HepG2 (cell line): ENCODE measurements at regions not wholly inside any gene's neighbourhood (a gene's known extent, or its start where the extent isn't known, plus 50 kb on each side); places are given as distances from the start of the nearest gene placed in this dataset.

Source experiments
- CREB1 ChIP-seq, 2 experiments: fragments of 450-650 bp in 1 of 2; IDR thresholded peaks; 2 replicates each; pipeline ENCODE4 v1.6.1; 2016 to 2017; ENCODE audit warnings: control low read depth in 1 of 2, mild to moderate bottlenecking in 1 of 2, missing compliant biosample characterization in 1 of 2, missing genetic modification characterization in 1 of 2
- FIP1L1 ChIP-seq: fragments of 200-400 bp; formaldehyde crosslinking; IDR thresholded peaks from 2 replicates; pipeline ENCODE4 v1.6.1; 2018; ENCODE audit warnings: low read depth, mild to moderate bottlenecking, low read length, moderate library complexity, borderline replicate concordance; ENCODE audit not compliant: insufficient read depth
- GTF2F1 ChIP-seq: fragments of 150-350 bp; IDR thresholded peaks from 2 replicates; pipeline ENCODE4 v1.6.1; 2014; ENCODE audit warnings: low read length
- MYC ChIP-seq: sonication (generic); formaldehyde crosslinking; IDR thresholded peaks from 2 replicates; pipeline ENCODE4 v1.9.0; 2021; ENCODE audit warnings: missing genetic modification reagents, borderline replicate concordance
- MYNN ChIP-seq: sonication (generic); formaldehyde crosslinking; IDR thresholded peaks from 2 replicates; pipeline ENCODE4 v1.4.0; 2020; ENCODE audit warnings: mild to moderate bottlenecking, low read depth, missing genetic modification reagents
- RNF2 ChIP-seq: fragments of 450-650 bp; conservative IDR thresholded peaks from 2 replicates; pipeline ENCODE4 v1.6.1; 2016; ENCODE audit warnings: low read depth
- TAF1 ChIP-seq: sonication (generic); formaldehyde crosslinking; IDR thresholded peaks from 2 replicates; pipeline ENCODE4 v1.4.0; 2020; ENCODE audit warnings: missing genetic modification reagents
- ZBTB7A ChIP-seq: sonication (generic); formaldehyde crosslinking; IDR thresholded peaks from 2 replicates; pipeline ENCODE4 v1.8.0; 2022; ENCODE audit warnings: mild to moderate bottlenecking, missing genetic modification reagents
- ZNF577 ChIP-seq: sonication (generic); formaldehyde crosslinking; IDR thresholded peaks from 2 replicates; pipeline ENCODE4 v1.4.0; 2020; ENCODE audit warnings: mild to moderate bottlenecking, low read depth, missing genetic modification reagents, borderline replicate concordance
- TF ChIP-seq, protein P1 (sequence below): sonication (generic); formaldehyde crosslinking; IDR thresholded peaks from 2 replicates; pipeline ENCODE4 v1.4.0; 2020; ENCODE audit warnings: missing genetic modification reagents, borderline replicate concordance
- TF ChIP-seq, protein P2 (sequence below): sonication (generic); formaldehyde crosslinking; IDR thresholded peaks from 2 replicates; pipeline ENCODE4 v1.5.0; 2020; ENCODE audit warnings: mild to moderate bottlenecking, missing genetic modification reagents, moderate library complexity

GRCh38 chr3:104438706-104439105 lies 928.0 kb upstream of the ALCAM start:
- TF ChIP-seq FIP1L1 (no peak), CREB1 (IDR thresholded peaks at IDR 0.05) (no peak), CREB1 (CRISPR knock-in tag; IDR thresholded peaks at IDR 0.05) (no peak), ZBTB7A (no peak), GTF2F1 (no peak), MYC (CRISPR knock-in tag) (no peak), MYNN (CRISPR knock-in tag) (no peak), ZNF577 (CRISPR knock-in tag) (no peak), TAF1 (CRISPR knock-in tag) (no peak), RNF2 (no peak)
- TF ChIP-seq, protein P1, sequence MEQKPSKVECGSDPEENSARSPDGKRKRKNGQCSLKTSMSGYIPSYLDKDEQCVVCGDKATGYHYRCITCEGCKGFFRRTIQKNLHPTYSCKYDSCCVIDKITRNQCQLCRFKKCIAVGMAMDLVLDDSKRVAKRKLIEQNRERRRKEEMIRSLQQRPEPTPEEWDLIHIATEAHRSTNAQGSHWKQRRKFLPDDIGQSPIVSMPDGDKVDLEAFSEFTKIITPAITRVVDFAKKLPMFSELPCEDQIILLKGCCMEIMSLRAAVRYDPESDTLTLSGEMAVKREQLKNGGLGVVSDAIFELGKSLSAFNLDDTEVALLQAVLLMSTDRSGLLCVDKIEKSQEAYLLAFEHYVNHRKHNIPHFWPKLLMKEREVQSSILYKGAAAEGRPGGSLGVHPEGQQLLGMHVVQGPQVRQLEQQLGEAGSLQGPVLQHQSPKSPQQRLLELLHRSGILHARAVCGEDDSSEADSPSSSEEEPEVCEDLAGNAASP (CRISPR knock-in tag), result no peak
- TF ChIP-seq, protein P2, sequence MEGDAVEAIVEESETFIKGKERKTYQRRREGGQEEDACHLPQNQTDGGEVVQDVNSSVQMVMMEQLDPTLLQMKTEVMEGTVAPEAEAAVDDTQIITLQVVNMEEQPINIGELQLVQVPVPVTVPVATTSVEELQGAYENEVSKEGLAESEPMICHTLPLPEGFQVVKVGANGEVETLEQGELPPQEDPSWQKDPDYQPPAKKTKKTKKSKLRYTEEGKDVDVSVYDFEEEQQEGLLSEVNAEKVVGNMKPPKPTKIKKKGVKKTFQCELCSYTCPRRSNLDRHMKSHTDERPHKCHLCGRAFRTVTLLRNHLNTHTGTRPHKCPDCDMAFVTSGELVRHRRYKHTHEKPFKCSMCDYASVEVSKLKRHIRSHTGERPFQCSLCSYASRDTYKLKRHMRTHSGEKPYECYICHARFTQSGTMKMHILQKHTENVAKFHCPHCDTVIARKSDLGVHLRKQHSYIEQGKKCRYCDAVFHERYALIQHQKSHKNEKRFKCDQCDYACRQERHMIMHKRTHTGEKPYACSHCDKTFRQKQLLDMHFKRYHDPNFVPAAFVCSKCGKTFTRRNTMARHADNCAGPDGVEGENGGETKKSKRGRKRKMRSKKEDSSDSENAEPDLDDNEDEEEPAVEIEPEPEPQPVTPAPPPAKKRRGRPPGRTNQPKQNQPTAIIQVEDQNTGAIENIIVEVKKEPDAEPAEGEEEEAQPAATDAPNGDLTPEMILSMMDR (CRISPR knock-in tag), result no peak
